GM12878 (cell line): ENCODE measurements at regions not wholly inside any gene's neighbourhood (a gene's known extent, or its start where the extent isn't known, plus 50 kb on each side); places are given as distances from the start of the nearest gene placed in this dataset.

Experiments
- ATAC-seq: fragments of 200-7000 bp; cut with Tn5 transposase; 3 replicates; pipeline ENCODE4 v1.9.1; 2020; ENCODE audit warnings: mild to moderate bottlenecking, moderate library complexity
- BruUV-seq: library from RNA; stranded (reverse); fragments of 400-500 nt; replicated peaks from 2 replicates; lab custom pipeline; 2021; lab: Mats Ljungman, UMichigan
- CTCF ChIA-PET: fragments of 300-600 bp; sonication (Branson Sonifier 250); formaldehyde crosslinking; extraction: SDS; loops from one replicate; lab custom pipeline; 2021; ENCODE audit warnings: inconsistent platforms; lab: Yijun Ruan, JAX
- POLR2A ChIA-PET: fragments of 350-600 bp; formaldehyde crosslinking; extraction: SDS; loops from one replicate; lab custom pipeline; 2021; ENCODE audit warnings: inconsistent platforms; lab: Charles Lee
- RAD21 ChIA-PET: fragments of 300-600 bp; sonication (Branson Sonifier 250); formaldehyde crosslinking; loops from one replicate; lab custom pipeline; 2023; ENCODE audit warnings: antibody characterized with exemption; ENCODE audit not compliant: unreplicated experiment; lab: Charles Lee
- SMC1A ChIA-PET: fragments of 300-600 bp; sonication (Branson Sonifier 250); formaldehyde crosslinking; loops from one replicate; lab custom pipeline; 2023; ENCODE audit not compliant: unreplicated experiment, uncharacterized antibody; lab: Charles Lee
- DNase-seq: peaks from one replicate; pipeline ENCODE4 v3.0.0-alpha.2; 2011; ENCODE audit warnings: low read depth, low spot score
- FAIRE-seq: peaks from 3 replicates; lab custom pipeline; 2011; peaks lifted over from hg19 to GRCh38; lab: Jason Lieb, UNC
- H2AFZ ChIP-seq: 2 replicates; pipeline ENCODE4 v1.6.0; 2011; ENCODE audit warnings: low read depth, low read length, control low read depth; ENCODE audit not compliant: control insufficient read depth
- H3K27ac ChIP-seq: 2 replicates; pipeline ENCODE4 v1.5.1; 2011; ENCODE audit warnings: control low read depth; ENCODE audit not compliant: control insufficient read depth, insufficient read depth
- H3K27me3 ChIP-seq, 2 experiments: replicated peaks in 1 of 2; 2 replicates each; pipeline versions ENCODE4 v1.6.0 to v1.6.1; 2011; ENCODE audit warnings: low read length in 1 of 2; ENCODE audit not compliant: control insufficient read depth in 2 of 2, insufficient read depth in 2 of 2
- H3K36me3 ChIP-seq, 2 experiments: 2 replicates each; pipeline ENCODE4 v1.5.1; 2011; ENCODE audit warnings: low read length in 1 of 2; ENCODE audit not compliant: control insufficient read depth in 2 of 2, insufficient read depth in 2 of 2
- H3K4me1 ChIP-seq: 2 replicates; pipeline ENCODE4 v1.6.1; 2011; ENCODE audit warnings: mild to moderate bottlenecking, low read length, moderate library complexity, mixed read lengths; ENCODE audit not compliant: control insufficient read depth, insufficient read depth
- H3K4me2 ChIP-seq: 2 replicates; pipeline ENCODE4 v1.6.0; 2011; ENCODE audit warnings: control low read depth; ENCODE audit not compliant: control insufficient read depth, insufficient read depth
- H3K4me3 ChIP-seq: fragments of 200-600 bp; sonication (generic); 2 replicates; pipeline ENCODE4 v1.5.1; 2016
- H3K79me2 ChIP-seq: 2 replicates; pipeline ENCODE4 v1.6.0; 2011; ENCODE audit warnings: low read length; ENCODE audit not compliant: control insufficient read depth, insufficient read depth
- H3K9ac ChIP-seq: 2 replicates; pipeline ENCODE4 v1.8.0; 2011; ENCODE audit warnings: low read length, control low read depth, mixed read lengths; ENCODE audit not compliant: control insufficient read depth, insufficient read depth
- H3K9me3 ChIP-seq: replicated peaks from 3 replicates; pipeline ENCODE4 v1.5.1; 2011; ENCODE audit warnings: mild to moderate bottlenecking, low read length; ENCODE audit not compliant: control insufficient read depth, insufficient read depth
- H4K20me1 ChIP-seq: 2 replicates; pipeline ENCODE4 v1.6.0; 2011; ENCODE audit not compliant: control insufficient read depth, insufficient read depth
- E4F1 ChIP-seq: fragments of 450-650 bp; IDR thresholded peaks from 2 replicates; pipeline ENCODE4 v1.6.1; 2018; ENCODE audit warnings: borderline replicate concordance, mild to moderate bottlenecking; ENCODE audit not compliant: partially characterized antibody
- FOS ChIP-seq: IDR thresholded peaks from 3 replicates; pipeline ENCODE4 v1.6.1; 2011; ENCODE audit warnings: borderline replicate concordance; ENCODE audit not compliant: insufficient read length; ENCODE audit errors: extremely low read depth
- IKZF1 ChIP-seq: fragments of 450-650 bp; conservative IDR thresholded peaks from 2 replicates; pipeline ENCODE4 v1.6.1; 2017; ENCODE audit warnings: antibody characterized with exemption, mild to moderate bottlenecking
- NFIC ChIP-seq: IDR thresholded peaks from 2 replicates; pipeline ENCODE4 v1.6.1; 2012; ENCODE audit warnings: low read depth, mild to moderate bottlenecking, inconsistent platforms, low read length, moderate library complexity
- PRDM15 ChIP-seq: fragments of 450-650 bp; formaldehyde crosslinking; IDR thresholded peaks from 2 replicates; pipeline ENCODE4 v1.4.0; 2020; ENCODE audit warnings: mild to moderate bottlenecking, moderate library complexity
- SREBF2 ChIP-seq: IDR thresholded peaks from 2 replicates; pipeline ENCODE4 v1.6.1; 2012; ENCODE audit warnings: mild to moderate bottlenecking, low read length
- ZNF592 ChIP-seq: fragments of 450-650 bp; IDR thresholded peaks from 2 replicates; pipeline ENCODE4 v1.6.1; 2017; ENCODE audit warnings: mild to moderate bottlenecking, moderate library complexity
- WGBS: methylation state at CpG from one replicate; pipeline ENCODE4 v1.1.6; 2016; ENCODE audit warnings: low lambda C conversion rate; ENCODE audit not compliant: insufficient replicate concordance, insufficient coverage; ENCODE audit errors: missing lambda C conversion rate; 5-methylcytosine and 5-hydroxymethylcytosine counted together
- in situ Hi-C: fragments of 300-500 bp; cut with MboI; formaldehyde crosslinking; loops from 9 replicates; pipeline ENCODE4 v1.14.3; 2018; ENCODE audit warnings: mixed read lengths
- intact Hi-C: fragments of 100-400 bp; cut with micrococcal nuclease; formaldehyde crosslinking; loops from one replicate; pipeline ENCODE4 v1.14.2; 2022; ENCODE audit not compliant: unreplicated experiment

- POLR2A ChIA-PET, result no interaction called here
- H3K36me3 ChIP-seq, result no peaks in the 10 kb centered on the region
- DNase-seq (no peak), FAIRE-seq (no peak), ATAC-seq (no peak)
- H3K4me1 ChIP-seq, result no peaks in the 10 kb centered on the region
- no peak overlapping the region for H3K4me3 ChIP-seq
- CTCF ChIA-PET, result interaction anchor here (3.2 kb wide), 1 partner anchor 10 kb away, joined by 9 read pairs; no protein-coding TSS in a partner anchor
- H2AFZ ChIP-seq, result no peak overlapping the region
- TF ChIP-seq PRDM15 (CRISPR knock-in tag) (no peak), NFIC (no peak), IKZF1 (no peak), SREBF2 (no peak), ZNF592 (no peak), FOS (no peak), E4F1 (no peak)
- 8% methylated on average over 4 of the region's 4 CpGs for WGBS
- in situ Hi-C loops, result no loop called here
- RAD21 ChIA-PET, result no interaction called here
- H3K27ac ChIP-seq, result no peak overlapping the region
- H3K27me3 ChIP-seq, result no peaks in the 10 kb centered on the region
- no peaks in the 10 kb centered on the region for H3K9me3 ChIP-seq
- intact Hi-C loops, result no loop called here
- BruUV-seq, result no TSS peak
- H4K20me1 ChIP-seq, result no peaks in the 10 kb centered on the region
- no peak overlapping the region for H3K9ac ChIP-seq
- no peaks in the 10 kb centered on the region for H3K79me2 ChIP-seq
- SMC1A ChIA-PET, result interaction anchor here (0.7 kb wide), 1 partner anchor 723 kb away, joined by 3 read pairs; no protein-coding TSS in a partner anchor
- H3K4me2 ChIP-seq, result no peak overlapping the region
Observed at GRCh38 chr1:232517204-232517603, 112.7 kb downstream of the SIPA1L2 start.
